Ishikawa (cell line): ENCODE measurements at regions not wholly inside any gene's neighbourhood (a gene's known extent, or its start where the extent isn't known, plus 50 kb on each side); places are given as distances from the start of the nearest gene placed in this dataset.

Experiments
- EP300 ChIP-seq: IDR thresholded peaks from 2 replicates; pipeline ENCODE4 v1.6.1; 2012; ENCODE audit warnings: borderline replicate concordance
- MAX ChIP-seq: IDR thresholded peaks from 2 replicates; pipeline ENCODE4 v1.6.1; 2012
- NFIC ChIP-seq: IDR thresholded peaks from 2 replicates; pipeline ENCODE4 v1.6.1; 2012
- RAD21 ChIP-seq: IDR thresholded peaks from 2 replicates; pipeline ENCODE4 v1.6.1; 2012; ENCODE audit warnings: low read depth
- TAF1 ChIP-seq: IDR thresholded peaks from 2 replicates; pipeline ENCODE4 v1.6.1; 2012; ENCODE audit warnings: low read depth, mild to moderate bottlenecking
- TCF12 ChIP-seq: IDR thresholded peaks from 2 replicates; pipeline ENCODE4 v1.6.1; 2012; ENCODE audit warnings: low read depth
- TEAD4 ChIP-seq: IDR thresholded peaks from 2 replicates; pipeline ENCODE4 v1.6.1; 2012
- ZBTB7A ChIP-seq: IDR thresholded peaks from 2 replicates; pipeline ENCODE4 v1.6.1; 2012; ENCODE audit warnings: low read depth
- TF ChIP-seq, protein P1 (sequence below): IDR thresholded peaks from 2 replicates; pipeline ENCODE4 v1.6.1; 2012; ENCODE audit warnings: low read depth, mild to moderate bottlenecking

- TF ChIP-seq EP300 (no peak), RAD21 (no peak), NFIC (no peak), TEAD4 (no peak), TAF1 (no peak), ZBTB7A (no peak), MAX (no peak), TCF12 (no peak)
- TF ChIP-seq, protein P1, sequence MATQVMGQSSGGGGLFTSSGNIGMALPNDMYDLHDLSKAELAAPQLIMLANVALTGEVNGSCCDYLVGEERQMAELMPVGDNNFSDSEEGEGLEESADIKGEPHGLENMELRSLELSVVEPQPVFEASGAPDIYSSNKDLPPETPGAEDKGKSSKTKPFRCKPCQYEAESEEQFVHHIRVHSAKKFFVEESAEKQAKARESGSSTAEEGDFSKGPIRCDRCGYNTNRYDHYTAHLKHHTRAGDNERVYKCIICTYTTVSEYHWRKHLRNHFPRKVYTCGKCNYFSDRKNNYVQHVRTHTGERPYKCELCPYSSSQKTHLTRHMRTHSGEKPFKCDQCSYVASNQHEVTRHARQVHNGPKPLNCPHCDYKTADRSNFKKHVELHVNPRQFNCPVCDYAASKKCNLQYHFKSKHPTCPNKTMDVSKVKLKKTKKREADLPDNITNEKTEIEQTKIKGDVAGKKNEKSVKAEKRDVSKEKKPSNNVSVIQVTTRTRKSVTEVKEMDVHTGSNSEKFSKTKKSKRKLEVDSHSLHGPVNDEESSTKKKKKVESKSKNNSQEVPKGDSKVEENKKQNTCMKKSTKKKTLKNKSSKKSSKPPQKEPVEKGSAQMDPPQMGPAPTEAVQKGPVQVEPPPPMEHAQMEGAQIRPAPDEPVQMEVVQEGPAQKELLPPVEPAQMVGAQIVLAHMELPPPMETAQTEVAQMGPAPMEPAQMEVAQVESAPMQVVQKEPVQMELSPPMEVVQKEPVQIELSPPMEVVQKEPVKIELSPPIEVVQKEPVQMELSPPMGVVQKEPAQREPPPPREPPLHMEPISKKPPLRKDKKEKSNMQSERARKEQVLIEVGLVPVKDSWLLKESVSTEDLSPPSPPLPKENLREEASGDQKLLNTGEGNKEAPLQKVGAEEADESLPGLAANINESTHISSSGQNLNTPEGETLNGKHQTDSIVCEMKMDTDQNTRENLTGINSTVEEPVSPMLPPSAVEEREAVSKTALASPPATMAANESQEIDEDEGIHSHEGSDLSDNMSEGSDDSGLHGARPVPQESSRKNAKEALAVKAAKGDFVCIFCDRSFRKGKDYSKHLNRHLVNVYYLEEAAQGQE = no peak
These were observed 420.2 kb downstream of the CDC14C start for GRCh38 chr7:49344556-49344955.
